Urothelium cell line (cell line): ENCODE measurements at regions not wholly inside any gene's neighbourhood (a gene's known extent, or its start where the extent isn't known, plus 50 kb on each side); places are given as distances from the start of the nearest gene placed in this dataset.

ENCODE experiments used
- DNase-seq: peaks from one replicate; pipeline ENCODE4 v3.0.0; 2011; ENCODE audit warnings: low spot score, mixed read lengths
- FAIRE-seq: peaks from 2 replicates; lab custom pipeline; 2011; peaks lifted over from hg19 to GRCh38; lab: Jason Lieb, UNC

GRCh38 chr22:20653795-20654342 is 120.0 kb upstream of the SERPIND1 start:
- DNase-seq (no peak), FAIRE-seq (no peak)

GRCh38 chr22:20654343-20655208 is 119.3 kb upstream of the SERPIND1 start:
- FAIRE-seq: peak; percentile 78
- no peak for DNase-seq

- no peak for DNase-seq
Measured at GRCh38 chr22:20655623-20656022, 118.3 kb upstream of the SERPIND1 start.

DNA sequence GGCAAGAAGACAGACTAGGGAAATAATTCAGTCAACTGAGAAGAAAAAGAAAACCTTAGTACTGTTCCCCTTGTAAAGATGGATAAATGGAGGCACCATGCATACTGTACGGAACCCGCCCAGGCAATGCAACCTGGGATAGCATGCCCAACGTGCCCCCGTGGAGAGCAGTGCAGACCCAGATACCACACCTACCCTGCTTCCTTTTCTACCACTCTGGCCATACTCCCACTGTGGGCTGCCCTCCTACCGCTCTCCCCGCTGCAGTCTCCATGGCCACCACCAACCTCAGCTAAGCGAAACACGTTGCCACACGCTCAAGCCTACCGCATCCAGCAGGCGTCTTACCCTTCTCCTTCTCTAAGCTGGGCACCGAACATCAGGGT is 117.4 kb upstream of the SERPIND1 start:
- DNase-seq (no peak), FAIRE-seq (peak; percentile 72)

More at GRCh38 chr22:20655623-20656022, 118.3 kb upstream of the SERPIND1 start:
- FAIRE-seq: no peak

DNA sequence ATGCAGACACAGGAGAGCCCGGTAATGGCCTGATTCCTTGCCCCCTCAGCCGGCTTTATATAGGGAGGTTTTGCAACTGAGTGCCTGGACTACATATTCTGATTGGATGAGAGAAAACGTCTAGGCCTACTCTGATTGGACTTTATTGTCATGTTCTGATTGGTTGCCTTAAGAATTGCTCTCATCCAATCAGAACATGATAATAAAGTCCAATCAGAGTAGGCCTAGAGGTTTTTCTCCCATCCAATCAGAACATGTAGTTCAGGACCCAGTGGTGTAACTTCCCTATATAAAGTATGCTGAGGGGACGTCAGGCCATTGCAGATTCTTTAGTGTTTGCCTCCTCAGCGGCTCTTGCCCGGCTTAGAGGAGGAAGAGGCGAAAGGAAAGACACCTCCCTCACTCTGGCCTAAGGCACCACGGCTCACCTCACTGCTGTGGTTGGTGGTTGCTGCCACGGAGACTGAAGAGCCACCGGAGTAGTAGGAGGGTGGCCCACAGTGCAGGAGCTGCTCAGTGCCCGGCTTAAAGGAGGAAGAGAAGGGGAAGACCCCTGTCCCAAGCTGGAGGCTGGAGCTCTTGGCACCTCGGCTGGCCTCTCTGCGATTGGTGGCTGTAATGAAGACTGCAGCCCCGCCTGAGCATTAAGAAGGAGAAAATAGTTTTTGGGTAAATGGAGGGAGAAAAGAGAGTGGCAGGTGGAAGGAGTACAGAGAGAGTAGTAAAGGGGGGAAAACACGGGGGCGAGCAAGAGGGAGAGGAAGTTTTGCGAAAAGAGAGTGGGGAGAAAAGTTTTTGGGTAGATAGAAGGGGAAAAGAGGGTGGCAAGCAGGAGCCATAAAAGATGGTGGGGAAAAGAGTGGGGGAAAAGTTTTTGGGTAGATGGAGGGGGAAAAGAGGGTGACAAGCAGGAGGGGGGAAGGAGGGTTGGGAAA is 116.7 kb upstream of the SERPIND1 start:
- FAIRE-seq (peak; percentile 81), DNase-seq (peak; percentile 66)
